MG63 (cell line): ENCODE measurements at regions not wholly inside any gene's neighbourhood (a gene's known extent, or its start where the extent isn't known, plus 50 kb on each side); places are given as distances from the start of the nearest gene placed in this dataset.
A peak's percentile ranks its signal among the peaks of the same experiment; 100 is the strongest.
"Not testable (repeated sequence)": the region's sequence is repeated elsewhere in the genome, so short reads cannot be mapped to it uniquely, and the experiment has no call there.

Experiments
- DNase-seq: peaks from one replicate; pipeline ENCODE4 v3.0.0-alpha.2; 2020
- H3K27me3 ChIP-seq: fragments of 250-450 bp; sonication (Bioruptor Pico); 2 replicates; pipeline ENCODE4 v1.5.1; 2020; ENCODE audit warnings: mild to moderate bottlenecking, moderate library complexity
- H3K36me3 ChIP-seq: fragments of 250-450 bp; sonication (Bioruptor Pico); 2 replicates; pipeline ENCODE4 v1.5.1; 2020; ENCODE audit warnings: mild to moderate bottlenecking, moderate library complexity
- H3K4me3 ChIP-seq: fragments of 250-450 bp; sonication (Bioruptor Pico); 2 replicates; pipeline ENCODE4 v1.5.1; 2020; ENCODE audit warnings: mild to moderate bottlenecking, moderate library complexity
- H3K9me3 ChIP-seq: fragments of 250-450 bp; sonication (Bioruptor Pico); 2 replicates; pipeline ENCODE4 v1.5.1; 2020; ENCODE audit warnings: mild to moderate bottlenecking, moderate library complexity

GRCh38 chr2:153595939-153596338 is 117.4 kb upstream of the RPRM start:
- Histone ChIP-seq H3K36me3 (no peaks in the 10 kb centered on the region), H3K4me3 (no peak overlapping the region), H3K27me3 (no peaks in the 10 kb centered on the region), H3K9me3 (no peaks in the 10 kb centered on the region)
- peak; percentile 34 for DNase-seq

GRCh38 chr2:153601812-153602211 is 123.2 kb upstream of the RPRM start:
- DNase-seq: no peak
- H3K36me3 ChIP-seq: no peaks in the 10 kb centered on the region
- no peaks in the 10 kb centered on the region for H3K9me3 ChIP-seq
- no peak overlapping the region for H3K4me3 ChIP-seq
- H3K27me3 ChIP-seq: no peaks in the 10 kb centered on the region

- Histone ChIP-seq H3K36me3 (no peaks in the 10 kb centered on the region), H3K4me3 (no peak overlapping the region), H3K9me3 (no peaks in the 10 kb centered on the region), H3K27me3 (no peaks in the 10 kb centered on the region)
- no peak for DNase-seq
Measured at GRCh38 chr2:153604133-153604532, 125.6 kb upstream of the RPRM start.

- no peaks in the 10 kb centered on the region for H3K27me3 ChIP-seq
- H3K9me3 ChIP-seq: no peaks in the 10 kb centered on the region
- DNase-seq: no peak
- no peak overlapping the region for H3K4me3 ChIP-seq
- no peaks in the 10 kb centered on the region for H3K36me3 ChIP-seq
Measured at GRCh38 chr2:153606623-153607022, 128.1 kb upstream of the RPRM start.

GRCh38 chr2:153622285-153622684 is 143.7 kb upstream of the RPRM start:
- DNase-seq: no peak
- Histone ChIP-seq H3K27me3 (no peaks in the 10 kb centered on the region), H3K36me3 (no peaks in the 10 kb centered on the region), H3K9me3 (no peaks in the 10 kb centered on the region), H3K4me3 (no peak overlapping the region)

GRCh38 chr2:153623020-153623419 is 144.5 kb upstream of the RPRM start:
- H3K9me3 ChIP-seq: no peaks in the 10 kb centered on the region
- no peak overlapping the region for H3K4me3 ChIP-seq
- no peaks in the 10 kb centered on the region for H3K27me3 ChIP-seq
- no peaks in the 10 kb centered on the region for H3K36me3 ChIP-seq
- DNase-seq: no peak

- no peaks in the 10 kb centered on the region for H3K27me3 ChIP-seq
- no peaks in the 10 kb centered on the region for H3K36me3 ChIP-seq
- H3K9me3 ChIP-seq: no peaks in the 10 kb centered on the region
- no peak overlapping the region for H3K4me3 ChIP-seq
- no peak for DNase-seq
Measured at GRCh38 chr2:153626676-153627075, 148.1 kb upstream of the RPRM start.

GRCh38 chr2:153635494-153635893 is 156.9 kb upstream of the RPRM start:
- DNase-seq: no peak
- Histone ChIP-seq H3K4me3 (no peak overlapping the region), H3K9me3 (no peaks in the 10 kb centered on the region), H3K36me3 (no peaks in the 10 kb centered on the region), H3K27me3 (no peaks in the 10 kb centered on the region)

GRCh38 chr2:153641046-153641445 is 162.5 kb upstream of the RPRM start:
- H3K36me3 ChIP-seq: no peaks in the 10 kb centered on the region

GRCh38 chr2:153644955-153645354 is 166.4 kb upstream of the RPRM start:
- Histone ChIP-seq H3K36me3 (no peaks in the 10 kb centered on the region), H3K9me3 (no peaks in the 10 kb centered on the region), H3K4me3 (no peak overlapping the region), H3K27me3 (no peaks in the 10 kb centered on the region)
- no peak for DNase-seq

More at GRCh38 chr2:153641046-153641445, 162.5 kb upstream of the RPRM start:
- DNase-seq: no peak
- Histone ChIP-seq H3K27me3 (no peaks in the 10 kb centered on the region), H3K4me3 (no peak overlapping the region), H3K9me3 (no peaks in the 10 kb centered on the region)

GRCh38 chr2:153645599-153645998 is 167.0 kb upstream of the RPRM start:
- no peaks in the 10 kb centered on the region for H3K27me3 ChIP-seq
- no peaks in the 10 kb centered on the region for H3K9me3 ChIP-seq
- no peak overlapping the region for H3K4me3 ChIP-seq
- no peak for DNase-seq
- H3K36me3 ChIP-seq: no peaks in the 10 kb centered on the region

GRCh38 chr2:153657651-153658050 is 179.1 kb upstream of the RPRM start:
- H3K36me3 ChIP-seq: no peaks in the 10 kb centered on the region
- DNase-seq: no peak
- no peaks in the 10 kb centered on the region for H3K9me3 ChIP-seq
- no peak overlapping the region for H3K4me3 ChIP-seq
- no peaks in the 10 kb centered on the region for H3K27me3 ChIP-seq

- DNase-seq: no peak
- no peak overlapping the region for H3K4me3 ChIP-seq
- no peaks in the 10 kb centered on the region for H3K9me3 ChIP-seq
Measured at GRCh38 chr2:153661801-153662200, 183.2 kb upstream of the RPRM start.

GRCh38 chr2:153663371-153663770 is 184.8 kb upstream of the RPRM start:
- no peak for DNase-seq
- no peak overlapping the region for H3K4me3 ChIP-seq
- H3K36me3 ChIP-seq: no peaks in the 10 kb centered on the region
- H3K9me3 ChIP-seq: no peaks in the 10 kb centered on the region
- no peaks in the 10 kb centered on the region for H3K27me3 ChIP-seq

More at GRCh38 chr2:153661801-153662200, 183.2 kb upstream of the RPRM start:
- no peaks in the 10 kb centered on the region for H3K36me3 ChIP-seq
- no peaks in the 10 kb centered on the region for H3K27me3 ChIP-seq

- H3K9me3 ChIP-seq, H3K36me3 ChIP-seq, DNase-seq, H3K27me3 ChIP-seq, H3K4me3 ChIP-seq: not testable (repeated sequence)
Measured at GRCh38 chr2:153664009-153664408, 185.4 kb upstream of the RPRM start.

- no peaks in the 10 kb centered on the region for H3K36me3 ChIP-seq
- no peak for DNase-seq
- no peaks in the 10 kb centered on the region for H3K27me3 ChIP-seq
- no peak overlapping the region for H3K4me3 ChIP-seq
- H3K9me3 ChIP-seq: no peaks in the 10 kb centered on the region
Measured at GRCh38 chr2:153667475-153667874, 188.9 kb upstream of the RPRM start.

GRCh38 chr2:153668923-153669322 is 190.4 kb upstream of the RPRM start:
- Histone ChIP-seq H3K4me3 (no peak overlapping the region), H3K27me3 (no peaks in the 10 kb centered on the region), H3K9me3 (no peaks in the 10 kb centered on the region), H3K36me3 (no peaks in the 10 kb centered on the region)
- no peak for DNase-seq

GRCh38 chr2:153710128-153710527 is 161.6 kb upstream of the GALNT13 start:
- Histone ChIP-seq H3K4me3 (no peak overlapping the region), H3K36me3 (no peaks in the 10 kb centered on the region), H3K27me3 (no peaks in the 10 kb centered on the region), H3K9me3 (no peaks in the 10 kb centered on the region)
- no peak for DNase-seq

GRCh38 chr2:153715218-153715850 is 156.4 kb upstream of the GALNT13 start:
- Histone ChIP-seq H3K9me3 (no peaks in the 10 kb centered on the region), H3K27me3 (no peaks in the 10 kb centered on the region), H3K36me3 (no peaks in the 10 kb centered on the region), H3K4me3 (no peak overlapping the region)
- no peak for DNase-seq
